GM18858 (cell line): ENCODE measurements at regions not wholly inside any gene's neighbourhood (a gene's known extent, or its start where the extent isn't known, plus 50 kb on each side); places are given as distances from the start of the nearest gene placed in this dataset.
"Not testable (repeated sequence)": the region's sequence is repeated elsewhere in the genome, so short reads cannot be mapped to it uniquely, and the experiment has no call there.

Experiments used
- ATAC-seq: cut with Tn5 transposase; IDR thresholded peaks from one replicate; pipeline ENCODE4 v1.9.1; 2021; ENCODE audit not compliant: unreplicated experiment

GRCh38 chr1:56285554-56286402 is 293.6 kb downstream of the PLPP3 start:
- no peak for ATAC-seq

GRCh38 chr1:56284928-56285327 is 294.4 kb downstream of the PLPP3 start:
- no peak for ATAC-seq

DNA sequence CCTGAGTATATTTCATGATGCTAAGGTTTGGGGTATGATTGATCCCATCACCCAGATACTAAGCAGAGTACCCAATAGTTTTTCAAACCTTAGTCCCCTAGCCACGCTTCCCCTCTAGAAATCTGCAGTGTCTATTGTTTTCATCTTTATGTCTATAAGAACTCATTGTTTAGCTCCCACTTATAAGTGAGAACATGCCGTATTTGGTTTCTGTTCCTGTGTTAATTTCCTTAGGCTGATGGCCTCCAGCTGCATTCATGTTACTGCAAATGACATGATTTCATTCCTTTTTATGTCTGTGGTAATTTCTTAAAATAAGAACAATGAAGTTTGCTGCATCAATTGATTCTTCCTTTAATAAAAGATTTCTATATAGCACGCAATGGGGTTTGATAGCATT is 301.3 kb downstream of the PLPP3 start:
- ATAC-seq = no peak

GRCh38 chr1:56268519-56269140 is 310.7 kb downstream of the PLPP3 start:
- ATAC-seq = no peak

GRCh38 chr1:56267611-56268010 is 311.8 kb downstream of the PLPP3 start:
- ATAC-seq = no peak

DNA sequence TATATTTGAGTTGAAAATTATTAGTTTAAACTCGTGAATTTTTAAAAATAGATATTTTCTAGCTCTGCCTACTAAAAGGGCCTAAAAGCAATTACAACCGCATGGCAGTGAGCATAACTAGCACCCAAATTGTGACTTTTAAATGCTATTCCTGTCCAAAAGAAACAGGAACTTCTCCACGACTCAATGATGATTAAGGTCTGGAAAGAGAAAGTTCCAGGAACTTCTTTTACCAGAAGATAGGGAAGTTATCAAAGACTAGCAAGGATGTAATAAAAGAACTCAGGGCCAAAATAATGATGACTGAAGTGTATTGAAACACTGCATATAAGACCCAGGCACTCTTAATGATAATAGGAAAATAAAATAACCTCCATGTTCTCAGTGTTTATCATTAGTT is 313.0 kb downstream of the PLPP3 start:
- no peak for ATAC-seq

DNA sequence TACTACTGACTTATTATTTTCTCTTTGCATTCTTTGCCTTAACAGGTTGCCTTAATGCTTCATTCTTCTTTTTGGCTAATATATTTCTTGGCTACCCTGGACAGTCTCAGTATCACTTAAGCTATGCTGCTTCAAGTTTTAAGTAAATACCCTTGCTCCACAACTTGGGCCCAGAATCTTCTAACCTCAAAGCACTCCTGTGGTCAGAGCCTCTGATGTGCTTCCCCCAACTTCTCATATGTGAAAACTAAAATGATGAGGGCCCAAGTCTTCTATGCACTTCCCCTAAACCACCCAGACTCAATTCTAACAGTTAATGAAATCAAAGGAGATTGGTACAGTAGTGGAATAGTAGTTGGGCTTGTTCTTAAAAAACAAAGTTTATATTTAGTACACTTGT is 314.1 kb downstream of the PLPP3 start:
- ATAC-seq = no peak

- no peak for ATAC-seq
These were observed 315.5 kb downstream of the PLPP3 start for GRCh38 chr1:56263908-56264307.

DNA sequence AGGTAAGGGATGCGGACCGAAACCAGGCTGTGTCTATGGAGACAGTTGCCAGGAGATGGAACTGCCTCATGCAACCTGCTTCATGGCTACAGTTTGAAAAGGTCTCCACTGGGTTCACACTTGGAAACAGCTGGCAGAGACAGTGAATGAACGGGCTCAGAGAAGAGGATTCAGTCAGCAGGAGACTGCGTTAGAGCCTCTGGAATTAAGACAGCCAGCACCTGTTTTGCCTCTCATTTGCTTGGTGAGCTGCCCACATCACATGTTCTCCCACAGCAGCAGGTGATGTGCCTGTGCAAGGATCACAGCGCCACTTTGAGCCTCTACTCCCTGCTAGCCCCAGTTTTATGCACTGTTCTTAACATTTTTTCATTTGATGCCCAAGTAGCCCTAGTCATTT is 321.0 kb downstream of the PLPP3 start:
- no peak for ATAC-seq

DNA sequence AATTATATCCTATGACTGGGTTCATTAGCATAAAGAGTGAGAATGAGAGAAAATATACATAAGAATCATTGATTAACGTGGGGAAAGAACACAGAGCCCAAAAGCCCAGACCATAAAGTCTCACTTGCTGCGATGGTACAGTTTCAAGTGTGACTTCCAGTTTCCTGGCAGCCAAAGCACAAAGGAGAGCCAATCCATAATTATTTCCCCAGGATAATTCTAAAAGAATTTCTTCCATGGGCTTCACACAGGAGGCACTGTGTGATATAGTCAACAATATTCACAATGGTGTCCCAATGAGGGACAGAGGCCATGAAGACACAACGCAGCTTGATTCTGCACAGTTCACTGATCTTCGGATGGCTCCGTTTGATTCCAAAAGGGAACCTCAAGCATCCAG is 321.6 kb downstream of the PLPP3 start:
- ATAC-seq = no peak

- no peak for ATAC-seq
These were observed 323.0 kb downstream of the PLPP3 start for GRCh38 chr1:56256153-56257000.

GRCh38 chr1:56255516-56256152 is 323.7 kb downstream of the PLPP3 start:
- no peak for ATAC-seq

GRCh38 chr1:56254130-56254529 is 325.2 kb downstream of the PLPP3 start:
- no peak for ATAC-seq

DNA sequence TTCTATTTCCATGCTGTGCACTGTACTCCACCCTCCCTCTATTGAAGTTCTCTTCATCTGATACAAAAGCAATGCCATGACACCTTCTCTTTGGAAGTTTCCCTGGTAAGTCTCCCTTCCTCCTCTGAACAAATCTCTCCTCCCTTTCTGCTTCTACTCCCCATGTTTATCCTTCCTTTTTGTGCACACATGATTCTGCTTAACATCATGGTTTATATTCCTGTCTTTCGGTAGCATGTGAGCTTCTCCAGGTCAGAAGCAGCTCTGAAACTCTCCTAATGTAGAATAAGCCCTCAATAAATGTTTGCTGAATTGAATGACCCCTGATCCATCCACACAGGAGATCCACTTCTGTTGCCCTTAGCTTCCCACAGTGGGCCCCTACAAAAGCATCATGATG is 328.6 kb downstream of the PLPP3 start:
- ATAC-seq = no peak

DNA sequence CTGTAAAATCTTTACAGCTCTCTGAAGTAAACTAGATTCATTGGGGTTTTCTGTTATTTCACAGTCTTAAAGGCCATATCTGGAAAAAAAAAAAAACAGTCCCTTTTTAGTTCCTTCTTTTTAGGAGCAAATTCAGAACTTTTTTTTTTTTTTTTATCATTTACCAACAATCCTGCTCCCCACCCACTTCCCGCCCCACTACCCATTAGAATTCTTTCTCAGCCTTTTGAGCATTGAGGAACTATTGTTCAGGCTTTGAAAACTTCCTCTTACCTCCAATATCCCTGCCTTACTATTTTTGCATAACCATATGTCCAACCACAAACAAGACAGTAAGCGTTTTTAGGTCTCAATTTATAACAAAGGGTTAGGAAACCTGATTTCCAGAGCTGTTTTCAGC is 330.1 kb downstream of the PLPP3 start:
- no peak for ATAC-seq

DNA sequence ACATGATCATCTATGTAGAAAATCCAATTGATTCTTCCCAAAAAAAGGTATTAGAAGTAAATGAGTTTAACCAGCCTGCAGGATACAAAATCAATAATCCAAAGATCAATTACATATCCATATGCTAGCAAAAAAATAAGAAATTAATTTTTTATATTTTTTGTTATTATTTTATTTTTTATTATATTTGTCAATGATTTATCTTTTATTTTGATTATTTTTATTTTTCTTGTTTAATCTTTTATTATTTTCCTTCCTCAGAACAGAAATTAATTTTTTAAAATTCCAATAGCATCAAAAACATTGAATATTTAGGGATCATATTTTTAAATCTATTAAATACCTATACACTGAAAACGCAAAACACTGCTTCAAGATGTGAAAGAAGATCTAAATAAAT is 331.2 kb downstream of the PLPP3 start:
- ATAC-seq = no peak

DNA sequence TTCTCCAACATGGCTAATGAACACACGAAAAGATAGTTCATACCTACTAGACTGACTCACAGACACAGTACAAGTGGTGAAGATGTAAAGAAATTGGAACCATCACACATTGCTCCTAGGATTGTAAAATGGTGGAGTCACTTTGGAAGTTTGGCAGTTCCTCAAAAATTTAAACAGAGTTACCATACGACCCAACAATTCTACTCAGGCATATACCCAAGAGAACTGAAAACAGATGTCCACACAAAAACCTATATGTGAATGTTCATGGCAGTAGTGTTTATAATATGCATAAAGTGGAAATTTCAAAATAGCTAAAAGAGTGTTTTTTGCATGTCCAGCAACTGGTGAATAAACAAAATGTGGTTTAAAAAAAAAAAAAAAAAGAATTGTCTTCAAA is 332.6 kb downstream of the PLPP3 start:
- not testable (repeated sequence) for ATAC-seq

DNA sequence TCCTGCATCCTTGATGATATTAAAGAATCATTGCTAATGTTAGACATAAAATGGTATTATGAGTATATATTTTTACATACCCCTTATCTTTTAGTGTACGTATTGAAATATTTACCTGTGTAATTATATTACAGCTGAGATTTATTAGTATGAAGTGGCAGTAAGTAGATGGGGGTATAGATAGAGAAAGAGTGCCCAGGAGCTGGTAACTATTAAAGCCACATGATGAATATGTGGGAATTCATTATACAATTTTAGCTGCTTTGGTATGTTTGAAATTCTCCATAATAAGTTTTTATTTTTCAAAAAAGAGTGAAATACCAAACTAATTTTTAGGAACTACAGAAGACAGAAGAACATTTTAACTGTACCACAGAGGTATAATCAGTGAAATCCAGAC is 339.0 kb downstream of the PLPP3 start:
- ATAC-seq = no peak

DNA sequence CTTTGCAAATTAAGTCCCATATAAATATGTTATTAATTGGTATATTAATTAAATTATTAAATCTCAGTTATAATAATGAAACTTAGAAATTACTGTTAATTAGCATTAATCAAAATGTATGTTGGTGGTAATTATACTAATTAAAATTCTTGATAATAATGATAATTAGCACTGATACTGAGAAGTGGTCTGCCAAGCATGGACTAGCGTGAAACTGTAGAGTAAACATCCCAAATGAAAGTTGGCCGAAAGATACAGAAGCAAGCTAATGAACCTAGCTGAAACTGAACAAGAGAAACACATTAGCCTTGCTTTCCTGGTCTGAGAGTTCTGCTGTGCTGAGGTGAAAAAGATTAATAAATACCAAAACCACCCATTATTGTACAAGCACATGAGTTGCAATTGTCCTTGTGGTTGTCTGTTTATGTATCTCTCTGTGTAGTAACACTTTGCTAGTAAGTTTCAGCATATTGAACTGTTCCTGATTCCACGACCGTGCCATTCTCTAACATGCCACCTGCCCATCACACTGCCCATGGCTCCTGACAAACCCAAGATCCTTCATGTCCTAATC is 341.8 kb downstream of the PLPP3 start:
- ATAC-seq = no peak

DNA sequence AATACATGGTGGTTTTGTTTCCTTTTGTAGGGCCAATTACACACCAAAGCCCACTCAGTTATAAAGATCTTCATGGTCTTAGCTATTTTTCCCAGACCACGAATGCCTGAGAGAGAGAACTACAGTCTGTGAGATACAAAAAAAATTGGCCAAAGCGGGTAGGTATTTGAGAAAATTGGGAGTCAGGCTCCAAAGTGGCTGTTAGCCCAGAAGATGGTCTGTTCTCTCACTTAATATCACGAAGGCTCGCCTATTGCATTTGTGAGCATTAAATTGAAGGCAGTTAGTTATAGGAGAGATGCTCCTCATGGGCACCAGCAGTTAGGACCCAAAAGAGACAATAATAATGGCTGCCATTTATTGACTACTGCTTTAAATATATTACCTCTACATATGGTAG is 342.7 kb downstream of the PLPP3 start:
- no peak for ATAC-seq

DNA sequence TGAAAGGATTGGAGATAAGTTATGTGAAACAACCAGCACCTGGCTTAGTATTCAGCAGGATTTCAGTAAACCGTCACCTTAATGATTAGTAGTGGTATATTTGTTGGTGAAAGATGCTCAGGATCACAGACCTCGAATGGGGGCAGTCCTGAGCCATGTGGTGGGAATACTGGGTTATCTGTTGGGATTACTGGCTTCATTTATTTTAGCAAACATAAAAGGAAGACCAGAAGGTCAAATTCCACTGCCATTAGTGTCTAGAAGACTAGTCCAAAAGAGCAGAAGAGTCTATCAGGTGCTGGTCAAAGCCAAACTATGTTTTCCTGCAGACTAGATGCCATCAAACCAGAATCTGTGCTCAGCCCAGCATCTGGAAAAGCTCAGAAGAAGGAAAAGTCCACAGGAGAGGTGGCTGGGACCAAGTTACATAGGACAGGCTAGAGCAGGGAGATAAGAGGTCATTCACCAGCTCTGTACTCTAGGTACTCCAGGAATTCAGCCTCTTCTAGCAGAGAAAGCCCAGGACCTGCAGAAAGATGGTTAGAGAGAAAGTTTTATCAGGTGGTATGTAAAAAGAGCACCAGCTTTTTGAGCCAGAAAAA is 343.4 kb downstream of the PLPP3 start:
- ATAC-seq = no peak
